ENCODE measurements at regions not wholly inside any gene's neighbourhood (a gene's known extent, or its start where the extent isn't known, plus 50 kb on each side); places are given as distances from the start of the nearest gene placed in this dataset.
"Not testable (repeated sequence)": the region's sequence is repeated elsewhere in the genome, so short reads cannot be mapped to it uniquely, and the experiment has no call there.

DNA sequence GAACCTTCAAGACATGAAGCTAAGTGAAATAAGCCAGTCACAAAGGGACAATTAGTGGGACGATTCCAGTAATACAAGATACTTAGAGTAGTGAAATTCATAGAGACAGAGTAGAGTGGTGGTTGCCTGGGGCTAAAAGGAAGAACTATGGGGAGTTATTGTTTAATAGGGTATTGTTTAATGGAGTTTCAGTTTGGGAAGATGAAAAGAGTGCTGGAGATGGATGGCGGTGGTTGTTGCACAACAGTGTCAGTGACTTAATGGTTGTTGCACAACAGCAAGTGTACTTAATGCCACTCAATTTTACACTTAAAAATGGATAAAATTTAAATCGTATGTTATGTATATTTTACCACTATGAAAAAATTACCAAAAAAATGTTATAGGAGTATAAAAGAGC lies 209.7 kb upstream of the TENT5A start:
- DNase-seq (ENCODE audit: low spot score) = no peak

DNA sequence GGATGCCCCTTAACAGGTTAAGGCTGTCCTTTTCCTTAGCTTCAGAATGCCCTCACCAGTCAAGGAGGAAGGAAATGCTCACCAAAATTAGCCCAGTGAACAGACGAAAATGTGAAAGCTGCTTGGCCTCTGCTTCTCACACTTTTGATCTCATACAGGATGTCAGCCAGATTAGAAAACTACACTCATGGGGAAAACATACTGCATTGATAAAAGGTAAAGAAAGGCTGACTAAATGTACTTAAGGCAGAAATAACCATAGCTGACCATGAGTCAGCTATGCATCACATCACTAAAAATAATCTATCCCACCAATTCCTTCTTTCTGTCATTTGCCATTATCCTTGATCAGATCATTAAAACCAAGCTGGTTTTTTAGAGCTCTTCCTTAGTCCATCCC lies 198.4 kb upstream of the TENT5A start:
- DNase-seq (ENCODE audit: low spot score) = peak; percentile 6

DNA sequence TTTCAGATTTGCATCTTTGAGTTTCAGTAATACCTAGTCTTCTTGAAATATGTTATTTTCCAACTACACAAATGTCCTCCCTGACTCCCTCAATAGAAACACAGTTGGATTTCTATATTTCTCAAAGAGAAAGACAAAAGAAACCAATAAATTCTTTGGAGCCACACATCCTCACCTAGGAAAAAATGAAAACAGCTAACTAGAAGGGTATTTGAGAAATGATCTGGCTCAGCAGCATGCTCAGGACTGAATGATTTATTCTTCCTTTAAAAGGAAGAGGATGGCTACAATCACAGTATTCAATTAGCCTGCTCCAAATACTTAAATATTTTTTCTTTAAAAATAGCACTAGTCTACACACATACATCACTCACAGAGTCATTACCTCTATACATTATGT lies 196.4 kb upstream of the TENT5A start:
- DNase-seq (ENCODE audit: low spot score) = no peak

DNA sequence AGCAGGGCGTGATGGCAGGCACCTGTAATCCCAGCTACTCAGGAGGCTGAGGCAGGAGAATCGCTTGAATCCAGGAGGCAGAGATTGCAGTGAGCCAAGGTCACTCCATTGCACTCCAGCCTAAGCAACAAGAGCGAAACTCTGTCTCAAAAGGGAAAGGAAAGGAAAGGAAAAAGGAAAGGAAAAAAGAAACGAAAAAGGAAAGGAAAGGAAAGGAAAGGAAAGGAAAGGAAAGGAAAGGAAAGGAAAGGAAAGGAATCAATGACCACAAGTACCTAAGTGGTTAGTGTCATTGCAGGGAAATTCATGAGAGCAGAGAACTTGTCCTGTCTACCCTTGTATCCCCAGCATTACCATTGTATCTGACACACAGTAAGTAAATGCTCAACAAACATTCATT lies 195.7 kb upstream of the TENT5A start:
- not testable (repeated sequence) for DNase-seq (ENCODE audit: low spot score)

DNA sequence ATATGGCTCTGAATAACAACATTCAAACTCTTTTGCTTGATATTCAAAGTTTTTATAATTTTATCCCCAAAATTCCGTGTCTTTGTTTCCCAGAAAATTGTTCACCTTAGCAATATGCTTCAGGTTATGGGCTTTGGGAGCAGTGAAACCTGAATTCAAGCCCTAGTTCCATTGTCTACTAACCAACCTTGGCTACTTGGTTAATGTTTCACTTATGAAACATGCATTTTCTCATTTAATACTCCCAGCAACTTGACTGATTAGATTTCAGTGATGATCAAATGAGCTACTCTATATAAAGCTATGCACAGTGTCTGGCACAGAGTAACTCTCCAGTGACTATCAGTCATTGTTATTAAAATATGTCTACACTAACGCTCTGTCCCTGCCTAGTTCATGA lies 192.2 kb upstream of the TENT5A start:
- no peak for DNase-seq (ENCODE audit: low spot score)

DNA sequence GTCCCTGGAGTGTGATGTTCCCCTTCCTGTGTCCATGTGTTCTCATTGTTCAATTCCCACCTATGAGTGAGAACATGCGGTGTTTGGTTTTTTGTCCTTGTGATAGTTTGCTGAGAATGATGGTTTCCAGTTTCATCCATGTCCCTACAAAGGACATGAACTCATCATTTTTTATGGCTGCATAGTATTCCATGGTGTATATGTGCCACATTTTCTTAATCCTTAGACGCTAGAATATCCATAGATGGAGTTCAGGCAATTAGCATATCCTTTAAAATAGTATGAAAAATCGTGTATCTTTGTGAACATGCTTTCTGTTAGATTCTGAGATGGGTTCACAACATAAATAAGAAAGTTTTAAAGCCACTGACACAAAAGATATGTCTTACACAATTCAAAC lies 190.4 kb upstream of the TENT5A start:
- not testable (repeated sequence) for DNase-seq (ENCODE audit: low spot score)

DNA sequence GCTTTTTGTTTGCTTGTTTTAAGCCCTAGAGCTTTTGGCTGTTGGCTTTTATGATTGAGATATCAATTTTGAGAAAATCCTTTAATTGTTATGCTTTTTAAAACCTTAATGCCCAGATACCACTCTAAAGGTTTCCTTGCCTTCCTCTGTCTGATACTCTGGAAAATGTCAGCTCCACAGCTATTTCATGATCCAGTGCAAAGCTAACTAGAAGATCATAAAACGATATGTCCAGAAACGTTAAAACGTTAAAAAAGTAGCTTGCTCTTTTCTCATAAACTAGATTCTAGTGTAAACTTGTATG lies 189.5 kb upstream of the TENT5A start:
- no peak for DNase-seq (ENCODE audit: low spot score)

DNA sequence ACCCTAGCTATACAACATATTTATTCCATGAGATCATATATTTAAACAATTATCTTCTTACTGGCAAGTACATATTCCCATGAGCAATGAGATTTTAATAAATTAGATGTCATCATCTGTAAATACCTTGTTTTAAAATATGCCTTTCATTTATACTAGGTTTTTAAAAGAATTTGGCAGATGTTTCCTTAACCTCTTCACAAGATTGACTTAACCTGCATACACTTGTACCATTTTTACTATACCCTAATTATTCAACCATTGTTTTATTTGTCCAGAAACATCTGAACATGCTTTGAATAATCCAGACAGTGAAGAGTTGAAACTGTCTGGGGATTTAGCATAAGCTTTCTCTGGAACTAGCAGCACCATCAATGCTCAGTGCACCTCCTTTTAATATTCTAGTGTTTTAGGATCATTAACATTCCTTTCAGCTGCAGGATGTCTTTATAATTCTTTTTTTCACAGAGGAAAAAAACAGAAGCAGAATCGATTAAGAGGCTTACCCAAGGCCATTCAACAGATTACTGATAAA lies 188.0 kb upstream of the TENT5A start:
- no peak for DNase-seq (ENCODE audit: low spot score)

DNA sequence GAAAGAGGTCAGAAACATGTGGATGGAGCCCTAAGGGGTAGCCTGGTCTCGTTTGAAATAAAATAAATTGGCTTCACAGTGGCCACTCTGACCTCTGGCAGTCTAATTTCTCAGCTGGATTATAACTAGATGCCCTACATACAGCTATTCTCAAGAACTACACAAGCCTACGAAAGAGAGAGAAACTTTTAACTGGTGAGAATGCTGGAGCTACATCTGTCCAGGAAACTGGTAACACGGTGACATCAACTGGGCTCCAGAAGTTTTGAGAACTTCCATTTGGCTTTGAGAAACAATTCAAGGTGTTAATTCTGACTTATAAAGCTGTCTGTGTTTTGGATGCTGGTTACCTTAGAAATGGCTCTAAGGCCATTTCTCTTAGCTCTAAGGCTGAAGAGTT lies 187.3 kb upstream of the TENT5A start:
- no peak for DNase-seq (ENCODE audit: low spot score)

DNA sequence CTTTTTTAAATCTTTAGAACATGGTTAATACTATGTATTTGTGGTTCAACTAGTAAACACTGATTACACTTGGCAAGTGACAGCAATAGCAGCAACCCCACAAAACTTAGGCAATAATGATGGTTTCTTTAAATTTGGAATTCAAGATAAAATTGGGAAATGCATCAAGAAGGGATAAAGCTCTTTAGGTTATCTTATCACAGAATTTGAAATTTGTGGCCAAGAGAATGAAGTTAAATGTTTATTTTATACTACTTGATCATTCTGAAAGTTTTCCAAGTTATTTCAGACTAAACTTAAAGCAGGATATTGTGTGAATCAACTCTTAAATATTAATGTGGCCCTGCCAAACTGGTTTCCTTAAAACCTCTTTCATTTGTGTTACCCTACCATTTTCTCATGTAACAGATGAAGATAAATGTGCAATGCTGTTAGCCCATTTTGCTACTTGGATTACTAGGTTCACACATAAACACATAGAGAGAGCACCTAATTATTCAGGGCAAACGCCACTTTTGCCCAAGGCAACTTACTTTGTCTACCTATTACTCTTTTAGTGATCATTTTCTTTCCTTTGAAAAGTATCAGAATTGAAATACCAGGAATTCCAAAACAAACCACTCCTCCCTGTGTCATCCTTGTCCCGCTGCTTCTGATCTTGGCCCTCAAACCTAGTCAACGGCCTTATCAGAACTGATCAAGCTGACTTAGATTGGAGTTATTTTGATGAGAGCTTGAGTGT lies 186.7 kb upstream of the TENT5A start:
- no peak for DNase-seq (ENCODE audit: low spot score)

DNA sequence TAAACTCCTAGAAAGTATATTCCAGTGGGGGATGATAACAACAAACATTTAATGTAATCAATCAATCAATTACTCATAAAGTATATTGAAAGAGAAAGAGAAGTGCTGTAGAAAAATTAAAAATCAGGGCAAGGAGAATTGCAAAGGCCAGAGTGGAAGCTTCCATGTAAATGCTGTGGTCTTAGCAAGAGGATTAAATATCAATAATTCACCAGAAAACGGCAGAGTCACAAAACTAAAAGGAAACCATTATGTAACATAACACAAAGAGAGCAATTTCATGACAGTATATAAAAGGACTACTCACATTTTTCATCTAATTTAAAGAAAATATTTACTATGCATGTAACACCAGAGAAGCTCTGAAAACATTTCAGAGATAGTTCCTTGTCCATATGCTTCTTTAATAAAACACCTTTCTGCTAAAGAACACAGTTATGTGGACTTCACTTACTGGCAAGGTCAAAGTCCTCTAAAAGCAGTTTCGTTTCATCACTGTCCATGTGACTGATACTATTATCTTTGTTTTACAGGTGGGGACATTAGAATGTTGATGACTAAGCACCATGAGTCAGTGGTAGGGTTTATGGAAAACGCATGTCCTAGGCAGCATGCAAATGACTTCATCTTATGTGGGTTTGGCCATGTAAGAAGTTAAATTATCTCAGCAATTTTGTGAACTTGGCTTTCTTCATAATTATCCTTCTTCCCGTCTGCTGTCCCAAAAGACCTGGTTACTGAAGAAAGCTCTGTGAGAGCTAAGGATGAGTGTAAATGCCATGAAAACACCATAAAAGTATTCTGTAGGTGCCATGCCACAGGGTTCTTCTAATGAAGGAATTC lies 185.8 kb upstream of the TENT5A start:
- DNase-seq (ENCODE audit: low spot score) = peak; percentile 8

DNA sequence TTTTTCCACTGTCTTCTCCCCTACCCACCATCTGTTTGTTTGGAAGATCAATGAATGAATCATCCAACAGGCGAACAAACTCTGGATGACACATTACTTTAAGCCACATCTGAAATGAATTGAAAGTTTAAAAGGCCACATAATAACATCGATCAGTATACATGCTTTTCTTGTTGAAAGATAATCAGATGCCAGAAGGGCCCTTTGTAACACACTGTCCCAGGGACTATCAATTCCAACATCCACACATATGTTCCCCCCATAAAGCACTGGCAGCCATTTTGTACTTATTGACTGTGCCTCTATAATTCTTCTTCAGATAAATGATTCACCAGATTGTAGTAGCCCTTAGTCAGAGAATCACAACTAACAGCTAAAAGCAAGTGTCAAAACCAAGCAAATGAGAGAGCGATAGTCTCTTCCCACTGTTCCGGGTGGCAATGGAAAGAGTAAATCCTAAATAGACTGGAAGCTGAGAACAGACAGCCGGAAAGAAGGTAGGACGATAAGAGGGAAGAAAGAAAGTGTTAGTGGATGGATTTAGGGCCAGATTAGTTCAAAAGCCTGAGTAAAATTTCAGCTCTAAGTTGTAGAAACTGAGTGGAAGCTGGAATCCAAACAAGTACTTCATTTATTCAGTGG lies 184.9 kb upstream of the TENT5A start:
- no peak for DNase-seq (ENCODE audit: low spot score)

DNA sequence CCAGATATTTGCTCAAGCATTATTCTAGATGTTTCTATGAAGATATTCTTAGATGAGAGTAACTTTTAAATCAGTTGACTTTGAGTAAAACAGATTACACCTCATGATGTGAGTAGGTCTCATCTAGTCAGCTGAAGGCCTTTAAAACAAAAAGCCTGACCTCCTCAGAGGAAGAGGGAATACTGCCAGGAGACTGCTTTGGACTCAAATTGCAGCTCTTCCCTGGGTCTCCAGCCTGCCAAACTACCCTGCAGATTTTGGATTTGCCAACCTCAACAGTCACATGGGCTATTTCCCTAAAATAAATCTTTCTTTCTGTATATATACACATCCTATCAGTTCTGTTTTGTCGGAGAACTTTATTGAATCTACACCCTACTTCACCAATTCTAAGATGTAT lies 182.5 kb upstream of the TENT5A start:
- DNase-seq (ENCODE audit: low spot score) = no peak

DNA sequence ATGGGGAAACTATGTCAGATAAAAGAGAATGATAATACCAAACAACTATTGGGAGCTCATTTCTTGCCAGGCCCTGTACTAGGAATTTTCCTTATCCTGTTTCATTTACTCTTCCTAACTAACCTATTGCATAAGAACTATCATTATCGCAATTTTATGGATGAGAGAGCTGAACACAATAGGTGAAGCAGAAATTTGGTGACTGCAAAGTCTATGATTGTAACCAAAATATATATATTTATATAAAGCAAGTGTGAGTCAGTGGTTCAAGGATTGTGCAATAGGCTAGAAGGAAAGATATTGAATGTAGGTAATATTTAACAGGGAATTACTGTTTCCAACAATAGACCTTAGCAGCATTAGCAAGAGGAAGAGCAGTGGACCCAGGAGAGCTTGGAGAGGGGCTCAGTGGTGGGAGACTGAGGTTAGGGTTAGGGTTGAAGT lies 181.1 kb upstream of the TENT5A start:
- DNase-seq (ENCODE audit: low spot score) = no peak

DNA sequence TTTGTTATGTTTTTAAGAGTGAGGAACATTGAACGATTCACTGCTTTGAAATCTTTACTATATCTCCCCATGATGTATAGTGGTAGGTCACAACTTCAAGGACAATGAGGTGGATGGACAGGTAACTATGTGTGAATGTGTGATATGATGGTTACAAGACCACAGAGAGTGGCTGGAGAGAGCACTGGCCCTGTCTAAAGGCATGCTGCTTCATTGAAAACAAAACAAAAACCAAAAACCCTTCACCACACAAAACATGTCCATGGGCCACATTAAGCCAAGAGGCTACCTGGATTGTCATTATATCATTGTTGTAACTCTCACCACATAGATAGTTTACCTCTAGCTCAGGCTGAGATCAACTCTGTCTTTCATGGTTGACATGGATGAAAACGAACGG lies 180.6 kb upstream of the TENT5A start:
- no peak for DNase-seq (ENCODE audit: low spot score)

DNA sequence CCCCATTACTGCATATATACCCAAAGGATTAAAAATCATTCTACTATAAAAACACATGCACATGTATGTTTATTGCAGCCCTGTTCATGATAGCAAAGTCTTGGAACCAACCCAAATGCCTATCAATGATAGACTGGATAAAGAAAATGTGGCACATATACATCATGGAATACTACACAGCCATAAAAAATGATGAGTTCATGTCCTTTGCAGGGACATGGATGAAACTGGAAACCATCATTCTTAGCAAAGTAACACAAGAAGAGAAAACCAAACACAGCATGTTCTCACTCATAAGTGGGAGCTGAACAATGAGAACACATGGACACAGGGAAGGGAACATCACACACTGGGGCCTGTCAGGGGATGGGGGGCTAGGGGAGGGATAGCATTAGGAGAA lies 180.0 kb upstream of the TENT5A start:
- DNase-seq (ENCODE audit: low spot score) = not testable (repeated sequence)

DNA sequence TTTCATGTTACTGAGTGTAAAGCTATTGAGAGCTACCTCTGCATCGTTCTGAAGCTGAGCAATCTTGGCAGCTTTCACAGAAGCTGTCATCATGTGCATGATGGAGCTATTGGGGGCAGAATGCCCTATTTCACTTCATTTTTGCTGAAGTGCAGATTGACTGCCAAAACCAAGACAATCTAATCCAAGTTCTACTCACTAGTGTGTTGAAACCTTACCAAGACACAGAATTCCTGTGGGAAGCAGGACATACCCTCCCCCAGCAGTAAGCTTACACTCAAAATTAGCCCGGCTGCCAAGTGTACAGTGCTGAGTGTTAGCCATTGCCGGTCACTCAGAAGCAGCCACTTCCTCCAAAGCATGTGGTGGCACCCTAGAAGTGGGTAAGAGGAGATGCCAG lies 177.3 kb upstream of the TENT5A start:
- no peak for DNase-seq (ENCODE audit: low spot score)

DNA sequence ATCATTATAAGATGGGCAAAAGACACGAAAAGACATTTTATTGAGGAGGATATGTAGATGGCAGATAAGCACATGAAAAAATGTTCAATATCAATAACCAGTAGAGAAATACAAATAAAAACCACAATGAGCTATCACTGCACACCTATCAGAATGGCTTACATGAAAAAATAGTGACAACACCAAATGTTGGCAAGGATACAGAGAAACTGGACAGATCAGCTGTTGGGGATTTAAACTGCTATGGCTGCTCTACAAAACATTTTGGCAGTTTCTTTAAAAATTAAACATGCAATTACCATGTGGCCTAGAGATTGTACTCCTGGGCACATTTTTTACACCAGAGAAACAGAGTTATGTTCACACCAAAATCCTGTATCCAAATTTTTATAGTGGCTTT lies 172.7 kb upstream of the TENT5A start:
- DNase-seq (ENCODE audit: low spot score) = no peak

DNA sequence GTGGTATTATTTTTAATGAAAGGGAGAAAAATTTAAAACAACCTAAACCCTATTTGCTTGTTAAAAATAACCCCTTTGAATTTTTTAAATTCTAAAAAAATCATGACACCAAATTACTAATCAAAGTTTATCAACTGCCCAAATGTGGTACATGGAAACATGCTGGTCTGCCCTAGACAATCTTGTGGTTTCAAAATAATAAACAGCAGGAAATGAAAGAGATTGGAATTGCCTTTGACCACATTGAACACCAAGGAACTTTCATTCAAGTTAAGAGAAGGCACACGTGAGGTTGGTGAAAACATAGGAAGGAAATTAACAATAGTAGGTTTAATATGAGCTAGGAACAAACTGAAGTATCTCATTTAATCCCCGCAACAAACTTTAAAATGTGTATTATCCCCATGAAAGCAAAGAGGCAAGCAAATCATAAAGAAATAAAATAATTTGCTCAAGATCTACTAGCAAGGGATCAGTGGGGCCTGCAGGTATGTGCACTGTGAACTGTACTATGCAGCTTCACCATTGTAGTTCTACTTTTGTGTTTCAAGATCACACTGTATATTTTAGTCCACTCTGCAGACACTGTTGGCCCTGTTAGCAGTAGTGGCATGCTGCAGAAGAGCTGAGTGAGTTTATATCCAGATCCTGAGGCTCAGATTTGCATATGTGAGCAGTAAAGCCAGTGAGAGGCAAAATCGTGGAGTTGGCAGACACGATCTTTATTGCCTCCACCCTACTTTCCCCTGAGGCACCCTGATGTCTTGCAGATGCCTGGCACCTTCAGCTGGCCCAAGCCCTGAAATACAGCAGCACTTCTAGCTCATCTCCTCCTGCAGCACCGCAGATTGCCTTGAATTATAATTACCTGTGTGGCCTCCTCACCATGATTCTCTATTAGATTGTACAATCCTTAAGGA lies 157.8 kb upstream of the TENT5A start:
- no peak for DNase-seq (ENCODE audit: low spot score)

DNA sequence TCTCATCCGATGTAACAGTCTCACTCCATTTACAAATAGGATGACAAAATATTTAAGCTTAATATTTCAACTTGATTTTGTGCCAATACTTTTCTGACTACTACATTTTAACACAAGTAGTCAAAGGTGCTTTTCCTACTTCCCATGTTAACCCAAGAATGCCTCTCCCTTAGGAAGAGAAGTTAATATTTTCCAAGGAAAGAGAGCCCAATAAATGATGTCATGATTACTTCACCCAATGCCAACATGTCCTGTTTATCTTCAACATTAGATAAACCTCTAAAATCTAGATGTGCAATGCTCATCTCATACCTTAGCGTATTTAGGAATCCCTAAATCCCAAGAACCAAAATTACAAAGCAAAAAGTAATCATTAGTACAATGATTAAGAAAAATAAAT lies 156.7 kb upstream of the TENT5A start:
- DNase-seq (ENCODE audit: low spot score) = no peak

DNA sequence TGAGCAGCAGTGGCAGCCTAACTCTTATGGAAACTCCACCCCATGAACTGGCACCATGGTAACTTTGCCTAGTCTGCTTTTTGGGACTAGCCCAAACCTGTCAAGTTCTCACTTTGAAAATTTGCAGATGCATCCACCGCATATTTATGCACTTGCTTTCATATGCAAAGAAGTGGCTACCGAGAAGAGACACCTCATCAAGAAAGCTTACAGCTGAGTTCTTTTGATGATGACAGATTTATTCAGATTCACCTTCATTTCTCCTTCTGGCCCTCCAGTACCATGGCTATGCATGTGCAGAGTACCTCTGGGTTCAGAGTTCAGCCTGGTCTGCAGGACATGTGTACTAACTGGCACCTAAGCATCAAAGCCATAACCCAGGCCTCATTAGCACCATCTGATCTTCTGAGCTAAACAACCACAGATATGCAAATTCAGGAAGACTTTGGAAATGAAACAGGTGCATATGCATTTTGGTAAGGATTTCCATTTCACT lies 154.3 kb upstream of the TENT5A start:
- no peak for DNase-seq (ENCODE audit: low spot score)

DNA sequence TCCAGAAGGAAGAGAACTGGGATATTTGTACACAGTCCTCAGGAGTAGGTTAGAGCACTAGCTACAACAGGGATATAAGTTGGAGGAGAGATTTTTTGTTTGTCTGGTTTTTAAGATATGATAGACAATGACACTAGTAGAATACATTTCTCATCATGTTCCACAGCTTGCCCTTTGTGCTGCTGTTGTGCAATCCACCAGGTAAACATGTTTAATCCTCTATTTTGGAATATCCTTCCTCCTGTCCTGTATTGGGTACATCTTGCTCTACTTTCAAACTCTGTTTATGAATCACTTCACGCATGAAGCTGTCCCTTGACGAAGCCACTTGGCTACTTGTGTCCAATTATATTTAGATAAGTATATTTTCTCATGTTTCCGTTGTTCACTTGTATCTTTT lies 153.6 kb upstream of the TENT5A start:
- DNase-seq (ENCODE audit: low spot score) = no peak
